Body of pancreas (tissue), 4 donors: ENCODE measurements at regions not wholly inside any gene's neighbourhood (a gene's known extent, or its start where the extent isn't known, plus 50 kb on each side); places are given as distances from the start of the nearest gene placed in this dataset.
"Not testable (repeated sequence)": the region's sequence is repeated elsewhere in the genome, so short reads cannot be mapped to it uniquely, and the experiment has no call there.

Experiments
- CTCF ChIP-seq, 7 experiments: fragments of 450-650 bp in 4 of 7; fragments of 200-600 bp in 3 of 7; sonication (generic) in 3 of 7; IDR thresholded peaks; one replicate each; pipeline ENCODE4 v1.5.1; 2016 to 2019; ENCODE audit warnings: antibody characterized with exemption in 7 of 7
- POLR2A ChIP-seq, 3 donors: fragments of 450-650 bp; IDR thresholded peaks; one replicate each; pipeline ENCODE4 v1.6.1; 2016; ENCODE audit warnings: antibody characterized with exemption in 3 of 3, mild to moderate bottlenecking in 2 of 3

GRCh38 chr9:39775570-39775969 lies 420.1 kb downstream of the SPATA31A1 start:
- TF ChIP-seq CTCF, POLR2A (IDR thresholded peaks at IDR 0.05): not testable (repeated sequence)
